DND-41 (cell line): ENCODE measurements at regions not wholly inside any gene's neighbourhood (a gene's known extent, or its start where the extent isn't known, plus 50 kb on each side); places are given as distances from the start of the nearest gene placed in this dataset.

Source experiments
- CTCF ChIP-seq: IDR thresholded peaks from 2 replicates; pipeline ENCODE4 v1.5.1; 2012; ENCODE audit warnings: borderline replicate concordance, low read length, moderate library complexity, mild to moderate bottlenecking; ENCODE audit not compliant: poor library complexity, severe bottlenecking; ENCODE audit errors: extremely low read depth
- EZH2 ChIP-seq: IDR thresholded peaks from 3 replicates; pipeline ENCODE4 v1.6.1; 2012; ENCODE audit warnings: borderline replicate concordance, low read depth, mild to moderate bottlenecking, moderate library complexity, low read length, inconsistent platforms; ENCODE audit not compliant: severe bottlenecking

GRCh38 chr12:126768517-126768916 is 1498.5 kb upstream of the TMEM132C start:
- TF ChIP-seq EZH2 (no peak), CTCF (no peak)
